Stomach smooth muscle (tissue), 2 donors: ENCODE measurements at regions not wholly inside any gene's neighbourhood (a gene's known extent, or its start where the extent isn't known, plus 50 kb on each side); places are given as distances from the start of the nearest gene placed in this dataset.
"Not testable (repeated sequence)": the region's sequence is repeated elsewhere in the genome, so short reads cannot be mapped to it uniquely, and the experiment has no call there.

Experiments used
- H3K27ac ChIP-seq: one replicate; pipeline ENCODE4 v1.7.0; 2013; ENCODE audit warnings: mild to moderate bottlenecking, low read length, inconsistent platforms
- H3K27me3 ChIP-seq, 2 donors: one replicate each; pipeline ENCODE4 v1.7.0; 2013; ENCODE audit warnings: low read length in 2 of 2; ENCODE audit not compliant: insufficient read depth in 2 of 2, control insufficient read depth in 1 of 2
- H3K36me3 ChIP-seq, 2 donors: one replicate each; pipeline ENCODE4 v1.7.0; 2013; ENCODE audit warnings: low read length in 2 of 2; ENCODE audit not compliant: control insufficient read depth in 2 of 2, insufficient read depth in 2 of 2
- H3K4me1 ChIP-seq: one replicate; pipeline ENCODE4 v1.7.0; 2013; ENCODE audit warnings: low read length; ENCODE audit not compliant: control insufficient read depth, insufficient read depth
- H3K4me3 ChIP-seq, 2 donors: one replicate each; pipeline ENCODE4 v1.7.0; 2013; ENCODE audit warnings: low read length in 2 of 2
- H3K9ac ChIP-seq, 2 donors: one replicate each; pipeline ENCODE4 v1.7.0; 2013; ENCODE audit warnings: low read length in 2 of 2, mild to moderate bottlenecking in 1 of 2
- H3K9me3 ChIP-seq, 2 donors: one replicate each; pipeline ENCODE4 v1.7.0; 2013; ENCODE audit warnings: low read length in 2 of 2; ENCODE audit not compliant: control insufficient read depth in 2 of 2
- donor health status: healthy.
- donor health status: Pancreatic carcinoma.

DNA sequence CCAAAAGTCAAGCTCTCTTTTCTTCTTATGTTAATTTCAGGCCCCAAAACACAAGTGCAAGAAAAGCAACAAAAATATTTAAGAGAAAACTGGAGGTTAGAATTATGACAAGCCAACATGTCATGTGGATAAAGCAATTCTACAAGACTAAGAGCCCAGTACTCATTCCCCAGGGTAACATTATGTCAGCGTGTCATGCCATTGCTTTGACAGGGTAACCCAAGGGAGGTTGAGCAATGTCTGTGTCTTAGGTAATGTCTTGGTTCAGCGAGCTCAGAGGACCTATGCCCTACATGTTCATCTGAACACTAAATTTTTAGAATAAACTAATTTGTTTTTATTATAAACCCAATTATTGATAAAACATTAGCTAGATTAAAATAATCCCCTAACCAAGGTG is 173.2 kb upstream of the ZNF804A start:
- Histone ChIP-seq H3K36me3 (no peaks in the 10 kb centered on the region), H3K4me1 (no peaks in the 10 kb centered on the region), H3K27me3 (no peaks in the 10 kb centered on the region), H3K9ac (no peak overlapping the region), H3K27ac (no peak overlapping the region), H3K4me3 (no peak overlapping the region), H3K9me3 (no peaks in the 10 kb centered on the region)

DNA sequence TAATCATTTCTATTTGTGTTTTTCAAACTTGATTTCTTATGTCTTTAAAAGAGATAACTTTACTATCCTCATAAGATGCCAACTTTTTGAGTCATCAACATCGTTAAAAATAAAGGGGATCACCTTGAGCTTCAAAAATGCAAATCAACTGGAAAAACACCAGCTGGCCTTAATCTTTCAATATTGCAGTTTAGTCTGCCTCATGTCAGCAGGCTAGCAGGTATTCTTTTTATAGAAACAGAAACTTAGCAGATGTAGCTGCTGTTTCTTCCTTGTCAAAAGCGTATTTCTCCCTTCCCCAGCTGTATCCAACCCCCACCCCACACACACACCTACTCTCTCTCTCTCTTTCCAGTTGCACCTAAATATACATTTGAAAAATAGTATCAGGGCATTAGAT is 154.1 kb upstream of the ZNF804A start:
- H3K27ac ChIP-seq = no peak overlapping the region
- no peak overlapping the region for H3K9ac ChIP-seq
- H3K27me3 ChIP-seq = no peaks in the 10 kb centered on the region
- no peak overlapping the region for H3K4me3 ChIP-seq
- H3K9me3 ChIP-seq = no peaks in the 10 kb centered on the region
- H3K4me1 ChIP-seq = peaks cover 3% of the 10 kb centered on the region
- no peaks in the 10 kb centered on the region for H3K36me3 ChIP-seq

DNA sequence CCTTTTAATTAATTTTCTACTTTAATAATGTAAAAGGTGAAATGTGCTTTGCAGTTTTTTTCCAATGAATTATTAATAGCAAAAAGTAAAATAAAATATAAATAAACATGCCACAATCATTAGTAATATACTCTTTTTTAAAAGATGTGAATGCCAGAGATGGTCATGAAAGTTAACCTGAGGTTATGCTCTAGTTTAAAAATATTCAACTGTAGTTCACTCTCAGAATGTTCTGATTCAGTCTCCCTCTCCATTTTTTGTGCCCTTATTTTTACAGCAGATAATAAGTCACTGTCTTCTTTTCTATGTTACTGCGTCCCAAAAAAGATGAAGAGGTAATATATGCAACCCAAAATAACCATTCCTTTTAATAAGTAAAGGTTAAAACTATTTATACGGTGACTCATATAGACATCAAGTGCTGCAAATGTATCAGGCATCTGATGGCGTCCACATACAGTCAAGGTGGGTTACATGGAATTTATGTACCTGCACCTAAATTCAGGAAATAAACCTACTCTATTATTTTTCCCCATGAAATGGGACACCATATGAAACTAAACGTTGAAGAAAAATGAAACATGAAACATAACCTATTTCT is 153.6 kb upstream of the ZNF804A start:
- Histone ChIP-seq H3K4me1 (peaks cover 3% of the 10 kb centered on the region), H3K27me3 (no peaks in the 10 kb centered on the region), H3K9ac (no peak overlapping the region), H3K36me3 (no peaks in the 10 kb centered on the region), H3K9me3 (no peaks in the 10 kb centered on the region), H3K27ac (no peak overlapping the region), H3K4me3 (no peak overlapping the region)

DNA sequence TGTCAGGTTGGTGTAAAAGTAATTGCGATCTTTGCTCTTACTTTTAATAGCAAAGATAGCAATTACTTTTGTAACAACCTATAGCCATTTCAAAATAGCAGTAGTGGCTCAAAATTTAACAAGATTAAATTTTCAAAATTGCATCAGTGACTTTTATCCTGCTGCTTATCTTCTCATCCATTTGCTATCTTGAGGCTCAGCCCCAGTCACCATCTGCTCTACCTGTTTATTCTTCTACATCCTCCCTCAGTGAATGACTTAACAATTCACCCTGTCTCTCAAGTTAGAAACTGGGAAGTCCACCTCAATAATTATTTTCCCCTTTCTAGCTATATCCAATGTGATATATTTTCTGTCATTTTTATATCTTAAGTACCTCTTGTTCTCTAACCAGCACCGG is 148.6 kb upstream of the ZNF804A start:
- Histone ChIP-seq H3K27ac (no peak overlapping the region), H3K9me3 (no peaks in the 10 kb centered on the region), H3K9ac (no peak overlapping the region), H3K27me3 (no peaks in the 10 kb centered on the region), H3K4me1 (no peaks in the 10 kb centered on the region), H3K36me3 (no peaks in the 10 kb centered on the region), H3K4me3 (no peak overlapping the region)

DNA sequence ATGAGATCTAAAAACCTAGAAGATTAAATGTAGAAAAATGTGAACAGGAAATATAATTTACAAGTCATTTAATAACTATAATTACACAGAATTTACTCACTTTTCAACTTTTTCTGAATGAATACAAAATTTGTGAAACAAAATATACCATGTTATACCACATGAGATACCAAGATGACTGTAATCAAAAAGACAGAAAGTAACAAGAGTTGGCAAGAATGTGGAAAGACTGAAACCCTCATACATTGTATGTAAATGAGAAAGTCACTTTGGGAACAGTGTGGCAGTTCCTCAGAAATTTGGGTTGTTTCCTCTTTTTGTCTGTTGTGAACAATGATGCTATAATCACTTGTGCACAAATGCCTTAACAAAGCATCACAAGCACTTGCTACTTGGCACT is 145.4 kb upstream of the ZNF804A start:
- no peak overlapping the region for H3K4me3 ChIP-seq
- H3K9ac ChIP-seq = no peak overlapping the region
- H3K27ac ChIP-seq = no peak overlapping the region
- no peaks in the 10 kb centered on the region for H3K4me1 ChIP-seq
- H3K9me3 ChIP-seq = no peaks in the 10 kb centered on the region
- no peaks in the 10 kb centered on the region for H3K36me3 ChIP-seq
- no peaks in the 10 kb centered on the region for H3K27me3 ChIP-seq

DNA sequence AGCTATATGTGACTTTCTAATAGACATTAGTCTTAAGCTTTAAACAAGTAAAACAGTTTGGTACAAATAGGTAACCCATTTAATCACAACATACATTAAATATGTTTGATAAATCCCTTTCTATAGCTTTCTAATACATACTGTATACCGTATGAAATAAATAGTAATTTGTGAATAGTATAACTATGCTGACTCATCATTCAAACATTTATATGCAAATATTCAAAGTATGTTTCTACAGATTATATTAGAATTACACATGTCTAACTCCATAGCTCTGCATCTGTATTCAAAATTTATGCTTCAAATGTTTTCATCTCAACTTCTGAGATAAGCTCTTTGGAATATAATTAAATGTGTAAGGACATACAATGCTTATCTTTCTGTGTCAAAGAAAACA is 142.7 kb upstream of the ZNF804A start:
- Histone ChIP-seq H3K36me3 (no peaks in the 10 kb centered on the region), H3K27ac (no peak overlapping the region)

DNA sequence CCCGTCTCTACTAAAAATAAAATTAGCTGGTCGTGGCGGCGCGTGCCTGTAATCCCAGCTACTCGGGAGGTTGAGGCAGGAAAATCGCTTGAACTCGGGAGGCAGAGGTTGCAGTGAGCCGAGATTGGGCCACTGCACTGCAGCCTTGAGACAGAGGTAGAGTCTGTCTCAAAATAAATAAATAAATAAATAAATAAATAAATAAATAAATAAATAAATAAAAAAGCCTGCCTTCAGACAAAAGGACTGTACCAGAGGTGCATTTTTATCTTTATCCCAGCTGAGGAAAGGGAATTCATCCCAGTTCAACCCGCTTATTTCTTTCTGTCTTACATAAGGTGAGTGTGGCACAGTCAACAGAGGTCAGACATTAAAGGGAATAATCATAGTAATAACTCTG is 141.6 kb upstream of the ZNF804A start:
- H3K9ac ChIP-seq, H3K27ac ChIP-seq, H3K9me3 ChIP-seq, H3K4me3 ChIP-seq, H3K36me3 ChIP-seq, H3K4me1 ChIP-seq, H3K27me3 ChIP-seq: not testable (repeated sequence)

More for the DNA sequence above, 142.7 kb upstream of the ZNF804A start:
- H3K9ac ChIP-seq = no peak overlapping the region
- no peaks in the 10 kb centered on the region for H3K4me1 ChIP-seq
- H3K27me3 ChIP-seq = no peaks in the 10 kb centered on the region
- no peak overlapping the region for H3K4me3 ChIP-seq
- H3K9me3 ChIP-seq = no peaks in the 10 kb centered on the region

DNA sequence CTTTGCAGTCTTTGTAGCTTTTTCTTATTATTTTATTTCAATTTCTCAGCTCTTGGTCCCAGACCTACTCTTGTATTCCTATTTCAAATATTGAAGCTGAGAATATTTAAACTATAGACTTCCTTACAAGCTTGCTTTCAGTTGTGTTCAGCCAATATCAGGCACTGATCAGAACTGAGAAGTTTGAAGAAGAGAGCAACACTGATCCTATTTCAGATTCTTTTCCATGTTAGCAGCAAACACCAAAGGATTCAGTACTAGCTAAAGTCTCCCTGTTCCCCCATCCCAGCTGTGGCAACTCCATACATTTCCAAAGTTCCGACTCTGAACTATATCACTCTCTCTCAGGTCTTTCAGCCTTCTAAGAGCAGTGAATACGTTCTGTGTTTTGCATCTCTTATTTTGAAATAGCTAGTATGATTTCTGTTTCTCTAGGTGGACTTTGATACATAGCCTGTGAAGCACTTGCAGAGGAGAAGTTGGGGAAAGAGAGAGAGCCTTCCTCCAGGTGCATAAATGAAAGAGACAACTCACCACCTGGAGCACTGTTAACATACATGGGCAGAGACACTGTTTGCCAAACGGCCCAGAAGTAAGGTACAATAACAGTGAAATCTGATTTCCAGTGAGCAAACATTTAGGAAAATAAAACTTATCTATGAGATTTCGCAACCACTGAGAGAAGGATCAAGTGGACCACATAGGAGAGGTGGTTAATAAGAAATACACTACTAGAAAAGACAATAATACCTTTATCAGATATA is 135.0 kb upstream of the ZNF804A start:
- no peak overlapping the region for H3K4me3 ChIP-seq
- no peaks in the 10 kb centered on the region for H3K9me3 ChIP-seq
- H3K36me3 ChIP-seq = no peaks in the 10 kb centered on the region
- no peaks in the 10 kb centered on the region for H3K4me1 ChIP-seq
- no peak overlapping the region for H3K27ac ChIP-seq
- H3K27me3 ChIP-seq = no peaks in the 10 kb centered on the region
- no peak overlapping the region for H3K9ac ChIP-seq

DNA sequence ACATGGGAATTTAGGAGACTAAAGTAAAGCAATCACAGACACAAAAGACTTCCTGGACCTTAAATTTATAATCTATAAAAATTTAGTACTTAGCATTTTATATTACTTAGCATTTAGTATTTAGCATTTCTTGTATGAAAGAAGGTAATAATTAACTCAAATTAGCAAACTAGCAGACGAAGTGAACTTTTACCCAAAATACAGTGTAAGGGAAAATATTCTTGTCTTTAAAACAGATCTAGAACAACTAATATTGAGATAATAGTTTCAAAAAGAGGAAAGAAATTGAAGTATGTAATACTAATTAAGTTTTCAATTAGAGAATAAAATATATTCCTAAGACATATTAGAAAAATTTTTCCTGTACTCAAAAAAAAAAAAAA is 134.5 kb upstream of the ZNF804A start:
- H3K36me3 ChIP-seq = no peaks in the 10 kb centered on the region
- no peak overlapping the region for H3K27ac ChIP-seq
- no peak overlapping the region for H3K9ac ChIP-seq
- no peak overlapping the region for H3K4me3 ChIP-seq
- H3K27me3 ChIP-seq = no peaks in the 10 kb centered on the region
- no peaks in the 10 kb centered on the region for H3K4me1 ChIP-seq
- no peaks in the 10 kb centered on the region for H3K9me3 ChIP-seq

DNA sequence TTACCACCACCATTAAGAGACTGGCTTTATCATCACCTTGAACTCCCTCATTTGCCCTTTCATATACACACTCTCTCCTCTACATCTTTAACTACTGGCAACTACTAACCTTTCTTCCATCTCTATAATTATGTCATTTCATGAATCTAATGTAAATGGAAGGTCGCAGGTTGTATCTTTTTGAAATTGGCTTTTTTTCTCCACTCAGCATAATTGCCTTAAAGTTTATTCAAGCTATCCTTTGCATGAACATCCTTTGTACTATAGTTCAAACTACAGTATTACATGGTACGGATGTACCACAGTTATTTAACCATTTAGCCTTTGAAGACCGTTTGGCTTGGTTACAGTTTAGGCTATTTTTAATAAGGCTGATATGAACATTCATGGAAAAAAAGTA is 129.5 kb upstream of the ZNF804A start:
- Histone ChIP-seq H3K4me3 (no peak overlapping the region), H3K9me3 (no peaks in the 10 kb centered on the region), H3K27me3 (no peaks in the 10 kb centered on the region), H3K27ac (no peak overlapping the region), H3K9ac (no peak overlapping the region), H3K36me3 (no peaks in the 10 kb centered on the region), H3K4me1 (no peaks in the 10 kb centered on the region)

DNA sequence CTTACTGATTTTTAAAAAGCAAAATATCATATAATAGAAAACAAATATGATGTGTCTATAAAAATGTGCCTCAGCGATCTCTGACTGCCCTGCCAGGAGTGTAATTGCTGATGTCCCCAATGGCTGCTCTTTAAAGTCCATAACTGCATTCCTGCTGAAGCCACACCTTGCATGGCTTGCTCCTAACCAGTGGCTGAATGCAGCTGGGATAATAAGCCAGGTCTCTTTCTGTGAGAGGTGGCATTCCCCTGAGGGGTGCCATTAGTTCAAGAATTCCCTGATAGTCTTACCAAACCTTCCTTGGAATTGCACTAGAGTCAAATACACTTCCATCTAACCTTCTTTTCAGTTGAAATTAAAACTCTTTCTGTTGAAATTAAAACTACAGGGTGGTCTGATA is 125.8 kb upstream of the ZNF804A start:
- Histone ChIP-seq H3K27ac (no peak overlapping the region), H3K27me3 (no peaks in the 10 kb centered on the region), H3K9me3 (no peaks in the 10 kb centered on the region), H3K4me1 (no peaks in the 10 kb centered on the region), H3K9ac (no peak overlapping the region), H3K4me3 (no peak overlapping the region), H3K36me3 (no peaks in the 10 kb centered on the region)
